ENCODE measurements at regions not wholly inside any gene's neighbourhood (a gene's known extent, or its start where the extent isn't known, plus 50 kb on each side); places are given as distances from the start of the nearest gene placed in this dataset.

DNA sequence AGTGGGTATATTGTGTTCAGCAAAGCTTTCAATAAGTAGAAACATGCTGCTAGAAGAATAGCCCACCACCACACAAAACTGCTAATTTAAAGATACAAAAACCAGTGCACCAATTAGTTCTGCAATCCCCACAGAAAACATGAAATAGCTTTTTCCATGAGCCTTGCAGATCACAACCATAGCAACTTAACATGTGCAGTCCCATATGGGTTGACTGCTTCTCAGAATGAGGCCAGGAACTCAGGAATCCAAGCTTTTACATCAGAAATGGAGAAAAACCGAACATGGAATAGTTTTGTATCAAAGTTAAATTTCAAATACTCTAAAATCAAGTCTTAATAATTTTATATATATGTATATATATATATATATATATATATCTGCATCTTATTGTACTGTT lies 66.6 kb upstream of the IQCM start:
- TF ChIP-seq ZNF274 (IDR thresholded peaks at IDR 0.05; ENCODE audit: low read depth, low read length) (no peak), YY1 (IDR thresholded peaks at IDR 0.05; ENCODE audit: insufficient read depth, insufficient read length) (no peak), SUZ12 (IDR thresholded peaks at IDR 0.05; ENCODE audit: extremely low read depth, insufficient read depth, insufficient read length) (no peak)
